AG04449 (cell line): ENCODE measurements at regions not wholly inside any gene's neighbourhood (a gene's known extent, or its start where the extent isn't known, plus 50 kb on each side); places are given as distances from the start of the nearest gene placed in this dataset.

ENCODE experiments used
- CTCF ChIA-PET: fragments of 350-600 bp; formaldehyde crosslinking; extraction: SDS; loops from one replicate; lab custom pipeline; 2021; ENCODE audit warnings: antibody characterized with exemption; lab: Yijun Ruan, JAX
- POLR2A ChIA-PET: fragments of 400-600, 350-600 bp; formaldehyde crosslinking; extraction: SDS; loops from one replicate; lab custom pipeline; 2020; ENCODE audit warnings: antibody characterized with exemption, inconsistent platforms; lab: Yijun Ruan, JAX
- DNase-seq: peaks from one replicate; pipeline ENCODE4 v3.0.0-alpha.2; 2010; ENCODE audit warnings: low read depth, low spot score
- H3K4me3 ChIP-seq: 2 replicates; pipeline ENCODE4 v1.5.1; 2011; ENCODE audit warnings: low read depth, mild to moderate bottlenecking, control low read depth, low read length
- TF ChIP-seq, protein P1 (sequence below): IDR thresholded peaks from one replicate; pipeline ENCODE4 v1.5.1; 2011; ENCODE audit warnings: mild to moderate bottlenecking, moderate library complexity, low read length, control low read depth, inconsistent platforms; ENCODE audit not compliant: insufficient read depth; ENCODE audit errors: missing control alignments

DNA sequence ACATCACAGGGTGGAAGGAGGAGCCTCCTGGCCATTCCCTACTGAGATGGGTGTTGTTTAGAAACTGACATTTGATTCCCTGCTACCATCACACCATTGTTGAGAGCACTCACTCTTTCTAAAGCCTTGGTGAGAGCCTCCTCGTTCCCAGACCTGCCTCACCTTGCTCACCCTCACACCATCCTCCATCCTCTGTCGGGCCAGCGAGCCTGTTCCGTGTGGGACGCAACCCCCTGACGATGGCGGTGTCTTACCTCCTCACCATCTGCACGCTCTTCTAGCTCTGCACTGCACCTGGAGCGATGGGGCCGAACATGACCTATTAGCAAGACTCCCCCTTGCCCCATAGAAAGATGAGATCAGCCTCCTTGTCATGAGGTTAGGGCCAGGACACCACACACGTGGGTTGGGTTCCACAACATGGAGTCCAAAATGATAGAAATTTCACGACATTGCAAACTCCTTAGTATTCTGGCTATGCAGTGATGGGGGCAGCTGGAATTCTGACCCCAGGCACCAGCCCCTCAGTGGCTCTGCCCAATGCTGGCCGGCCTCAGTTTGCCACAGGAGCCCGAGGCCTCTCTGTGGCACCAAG is 1017.9 kb downstream of the TBC1D22A start:
- no peak for DNase-seq
- POLR2A ChIA-PET = no interaction called here
- TF ChIP-seq, protein P1, sequence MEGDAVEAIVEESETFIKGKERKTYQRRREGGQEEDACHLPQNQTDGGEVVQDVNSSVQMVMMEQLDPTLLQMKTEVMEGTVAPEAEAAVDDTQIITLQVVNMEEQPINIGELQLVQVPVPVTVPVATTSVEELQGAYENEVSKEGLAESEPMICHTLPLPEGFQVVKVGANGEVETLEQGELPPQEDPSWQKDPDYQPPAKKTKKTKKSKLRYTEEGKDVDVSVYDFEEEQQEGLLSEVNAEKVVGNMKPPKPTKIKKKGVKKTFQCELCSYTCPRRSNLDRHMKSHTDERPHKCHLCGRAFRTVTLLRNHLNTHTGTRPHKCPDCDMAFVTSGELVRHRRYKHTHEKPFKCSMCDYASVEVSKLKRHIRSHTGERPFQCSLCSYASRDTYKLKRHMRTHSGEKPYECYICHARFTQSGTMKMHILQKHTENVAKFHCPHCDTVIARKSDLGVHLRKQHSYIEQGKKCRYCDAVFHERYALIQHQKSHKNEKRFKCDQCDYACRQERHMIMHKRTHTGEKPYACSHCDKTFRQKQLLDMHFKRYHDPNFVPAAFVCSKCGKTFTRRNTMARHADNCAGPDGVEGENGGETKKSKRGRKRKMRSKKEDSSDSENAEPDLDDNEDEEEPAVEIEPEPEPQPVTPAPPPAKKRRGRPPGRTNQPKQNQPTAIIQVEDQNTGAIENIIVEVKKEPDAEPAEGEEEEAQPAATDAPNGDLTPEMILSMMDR = no peak
- CTCF ChIA-PET = no interaction called here
- no peak overlapping the region for H3K4me3 ChIP-seq

DNA sequence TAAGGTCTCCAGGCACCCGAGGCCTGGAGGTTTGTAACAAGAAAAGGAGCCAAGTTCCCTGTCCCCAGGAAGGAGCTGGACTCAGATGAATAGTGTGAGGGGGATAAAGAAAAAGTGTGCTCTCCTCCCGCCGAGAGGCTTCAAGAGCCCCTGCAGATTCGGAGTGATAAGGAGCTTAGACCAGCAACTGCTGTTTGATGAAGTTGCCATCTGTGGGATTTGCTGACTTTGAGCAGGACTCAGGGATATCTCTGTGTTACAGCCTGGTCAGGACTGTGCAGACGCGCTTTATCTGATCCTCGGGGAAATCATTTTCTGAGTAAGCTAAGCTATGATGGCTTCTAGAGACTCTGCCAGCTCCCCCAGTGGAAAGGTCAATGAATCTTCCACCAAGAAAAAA is 1017.0 kb downstream of the TBC1D22A start:
- no peak for DNase-seq
- ChIA-PET CTCF (no interaction called here), POLR2A (no interaction called here)
- no peak overlapping the region for H3K4me3 ChIP-seq
- TF ChIP-seq, protein P1 = no peak

DNA sequence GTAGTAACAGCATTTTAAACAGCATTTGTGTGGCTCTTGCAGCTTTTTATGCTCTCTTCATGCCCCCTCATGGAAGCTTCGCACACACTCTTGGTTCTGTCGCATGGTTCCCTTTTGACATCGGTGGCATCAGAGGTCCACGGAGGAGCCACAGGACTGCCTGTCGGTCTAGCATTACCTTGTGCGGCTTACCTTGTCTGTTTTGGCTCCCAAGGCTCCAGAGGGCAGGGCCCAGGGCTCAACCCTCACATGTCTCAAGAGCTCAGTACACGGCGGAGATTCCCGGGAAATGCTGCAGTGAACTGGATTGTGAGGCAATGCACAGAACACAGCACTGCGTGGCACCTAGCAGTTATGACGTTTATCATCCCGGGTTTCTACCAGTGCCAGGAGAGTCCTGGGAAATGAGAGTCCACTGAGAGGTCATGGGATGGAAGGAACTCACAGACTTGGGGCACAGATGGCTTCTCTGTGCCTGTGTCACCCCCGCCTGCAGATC is 1015.8 kb downstream of the TBC1D22A start:
- TF ChIP-seq, protein P1 = no peak
- no peak overlapping the region for H3K4me3 ChIP-seq
- POLR2A ChIA-PET = no interaction called here
- CTCF ChIA-PET = no interaction called here
- DNase-seq = no peak

DNA sequence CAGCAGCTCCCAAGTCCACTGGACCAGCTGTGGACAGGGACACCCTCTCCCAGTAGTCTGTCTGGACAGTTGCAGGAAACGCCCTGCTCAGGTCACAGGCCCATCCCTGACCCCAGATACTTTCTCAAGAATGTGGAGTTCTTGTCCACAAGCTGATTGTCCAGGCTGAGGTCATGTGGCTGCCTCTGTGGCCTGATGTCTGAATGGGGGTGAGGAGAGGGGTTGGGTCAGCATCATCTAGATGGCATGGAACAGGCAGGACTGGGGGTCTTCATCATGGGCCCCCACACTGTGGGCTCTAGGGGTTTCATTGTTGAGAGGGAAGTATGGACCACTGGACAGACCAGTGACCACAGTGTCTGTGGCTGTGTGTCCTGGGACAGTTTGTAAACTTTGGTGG is 1015.0 kb downstream of the TBC1D22A start:
- ChIA-PET CTCF (no interaction called here), POLR2A (no interaction called here)
- H3K4me3 ChIP-seq = no peak overlapping the region
- TF ChIP-seq, protein P1 = no peak
- no peak for DNase-seq

DNA sequence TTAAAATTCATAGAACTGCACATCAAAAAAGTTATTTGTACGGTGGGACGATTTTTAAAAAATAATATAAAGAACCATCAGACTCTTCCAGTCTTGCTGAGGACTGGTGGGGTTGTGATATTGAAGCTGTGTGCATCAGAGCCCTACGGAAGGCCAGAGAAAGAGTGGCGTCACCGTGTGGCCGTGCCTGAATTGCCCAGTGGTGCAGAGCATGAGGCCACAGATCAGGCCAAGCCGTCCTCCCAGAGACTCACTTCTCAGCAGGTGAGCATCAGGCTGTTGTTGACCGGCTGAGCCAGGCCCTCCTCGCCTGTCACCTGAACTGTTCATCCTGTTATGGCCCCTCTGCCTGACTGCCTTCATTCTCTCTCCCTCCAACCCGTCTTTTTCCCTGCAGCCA is 1013.9 kb downstream of the TBC1D22A start:
- ChIA-PET CTCF (no interaction called here), POLR2A (no interaction called here)
- H3K4me3 ChIP-seq = no peak overlapping the region
- DNase-seq = no peak
- TF ChIP-seq, protein P1 = no peak

DNA sequence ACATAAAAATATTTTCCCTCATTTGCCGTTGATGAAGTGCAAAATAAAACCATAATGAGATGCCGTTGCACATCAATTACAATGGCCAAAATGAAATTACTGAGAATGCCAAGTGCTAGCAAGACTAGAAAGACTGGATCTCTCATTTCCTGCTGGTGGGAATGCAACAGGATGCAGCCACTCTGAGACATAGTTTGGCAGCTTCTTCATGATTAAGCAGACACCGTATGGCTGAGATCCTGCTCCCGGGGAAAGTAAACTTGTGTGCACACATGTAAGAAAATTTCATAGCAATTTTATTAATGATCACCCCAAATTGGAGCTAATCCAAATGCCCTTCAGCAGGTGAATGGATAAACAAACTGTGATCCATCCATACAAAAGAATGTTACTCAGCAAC is 1013.2 kb downstream of the TBC1D22A start:
- ChIA-PET CTCF (no interaction called here), POLR2A (no interaction called here)
- TF ChIP-seq, protein P1 = no peak
- DNase-seq = no peak
- H3K4me3 ChIP-seq = no peak overlapping the region
